Endodermal cell (in vitro differentiated cells): ENCODE measurements at regions not wholly inside any gene's neighbourhood (a gene's known extent, or its start where the extent isn't known, plus 50 kb on each side); places are given as distances from the start of the nearest gene placed in this dataset.

ENCODE experiments used
- DNase-seq: peaks from one replicate; pipeline ENCODE4 v3.0.0-alpha.2; 2017
- H3K27ac ChIP-seq: 2 replicates; pipeline ENCODE4 v1.5.1; 2013; ENCODE audit warnings: mild to moderate bottlenecking, low read depth, low read length, moderate library complexity
- H3K27me3 ChIP-seq: 2 replicates; pipeline ENCODE4 v1.6.1; 2013; ENCODE audit warnings: mild to moderate bottlenecking, low read length, moderate library complexity; ENCODE audit not compliant: insufficient read depth, control insufficient read depth, poor library complexity, severe bottlenecking
- H3K36me3 ChIP-seq: 2 replicates; pipeline ENCODE4 v1.7.0; 2013; ENCODE audit warnings: mild to moderate bottlenecking, low read length, moderate library complexity; ENCODE audit not compliant: control insufficient read depth, insufficient read depth
- H3K4me1 ChIP-seq: one replicate; pipeline ENCODE4 v1.7.0; 2013; ENCODE audit warnings: low read length; ENCODE audit not compliant: control insufficient read depth, insufficient read depth
- H3K4me3 ChIP-seq: 2 replicates; pipeline ENCODE4 v1.5.1; 2013; ENCODE audit warnings: mild to moderate bottlenecking, low read length, moderate library complexity
- H3K9ac ChIP-seq: 2 replicates; pipeline ENCODE4 v1.6.1; 2013; ENCODE audit warnings: mild to moderate bottlenecking, low read length, moderate library complexity; ENCODE audit not compliant: poor library complexity, severe bottlenecking; ENCODE audit errors: extremely low read depth
- H3K9me3 ChIP-seq: 2 replicates; pipeline ENCODE4 v1.6.1; 2013; ENCODE audit warnings: mild to moderate bottlenecking, low read length, moderate library complexity; ENCODE audit not compliant: control insufficient read depth
- H3K27ac Mint-ChIP-seq: 2 replicates; pipeline ENCODE4 v1.8.0; 2020; ENCODE audit warnings: mixed read lengths
- H3K27me3 Mint-ChIP-seq: 2 replicates; pipeline ENCODE4 v1.8.0; 2021; ENCODE audit warnings: mild to moderate bottlenecking, mixed read lengths; ENCODE audit not compliant: insufficient read depth
- H3K36me3 Mint-ChIP-seq: 2 replicates; pipeline ENCODE4 v1.8.0; 2020; ENCODE audit warnings: low read depth, mixed read lengths
- H3K4me1 Mint-ChIP-seq: 2 replicates; pipeline ENCODE4 v1.8.0; 2020; ENCODE audit warnings: mixed read lengths
- H3K4me3 Mint-ChIP-seq: 2 replicates; pipeline ENCODE4 v1.8.0; 2020; ENCODE audit warnings: mild to moderate bottlenecking, moderate library complexity, mixed read lengths
- H3K9me3 Mint-ChIP-seq: 2 replicates; pipeline ENCODE4 v1.8.0; 2020; ENCODE audit warnings: mild to moderate bottlenecking, mixed read lengths
- WGBS, 2 experiments: methylation state at CpG; one replicate each; pipeline versions ENCODE4 v1.1.5 to v1.1.7; 2013; ENCODE audit warnings: missing lambda C conversion rate in 2 of 2, mixed read lengths in 1 of 2; ENCODE audit not compliant: insufficient coverage in 1 of 2, insufficient read length in 1 of 2; 5-methylcytosine and 5-hydroxymethylcytosine counted together
- TF ChIP-seq, protein P1 (sequence below): fragments of 200-600 bp; sonication (generic); conservative IDR thresholded peaks from 2 replicates; pipeline ENCODE4 v1.5.0; 2021; ENCODE audit warnings: antibody characterized with exemption, mild to moderate bottlenecking

DNA sequence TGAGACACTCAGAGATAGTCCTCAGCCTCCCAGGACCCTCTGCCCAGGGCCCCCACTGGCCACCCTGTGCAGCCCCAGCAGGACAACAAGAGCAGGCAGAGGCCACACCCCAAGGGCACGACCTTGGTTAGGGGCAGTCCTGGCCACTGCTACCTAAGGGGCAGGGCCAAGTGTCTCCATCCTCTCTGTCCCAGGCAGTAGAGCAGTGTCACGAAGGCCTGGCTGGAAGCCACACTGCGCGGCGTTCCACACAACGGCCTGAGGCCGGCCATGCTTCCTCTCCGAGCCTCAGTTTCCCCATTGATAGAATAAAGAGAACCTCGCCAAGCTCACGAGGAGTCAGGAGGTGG, 1074.3 kb downstream of the BRD1 start:
- H3K4me3 Mint-ChIP-seq: no peak overlapping the region
- no peaks in the 10 kb centered on the region for H3K4me1 Mint-ChIP-seq
- Histone ChIP-seq H3K36me3 (no peaks in the 10 kb centered on the region), H3K9me3 (no peaks in the 10 kb centered on the region), H3K9ac (no peak overlapping the region), H3K27me3 (no peaks in the 10 kb centered on the region), H3K4me3 (no peak overlapping the region), H3K4me1 (no peaks in the 10 kb centered on the region), H3K27ac (no peak overlapping the region)
- no peak overlapping the region for H3K27ac Mint-ChIP-seq
- TF ChIP-seq, protein P1, sequence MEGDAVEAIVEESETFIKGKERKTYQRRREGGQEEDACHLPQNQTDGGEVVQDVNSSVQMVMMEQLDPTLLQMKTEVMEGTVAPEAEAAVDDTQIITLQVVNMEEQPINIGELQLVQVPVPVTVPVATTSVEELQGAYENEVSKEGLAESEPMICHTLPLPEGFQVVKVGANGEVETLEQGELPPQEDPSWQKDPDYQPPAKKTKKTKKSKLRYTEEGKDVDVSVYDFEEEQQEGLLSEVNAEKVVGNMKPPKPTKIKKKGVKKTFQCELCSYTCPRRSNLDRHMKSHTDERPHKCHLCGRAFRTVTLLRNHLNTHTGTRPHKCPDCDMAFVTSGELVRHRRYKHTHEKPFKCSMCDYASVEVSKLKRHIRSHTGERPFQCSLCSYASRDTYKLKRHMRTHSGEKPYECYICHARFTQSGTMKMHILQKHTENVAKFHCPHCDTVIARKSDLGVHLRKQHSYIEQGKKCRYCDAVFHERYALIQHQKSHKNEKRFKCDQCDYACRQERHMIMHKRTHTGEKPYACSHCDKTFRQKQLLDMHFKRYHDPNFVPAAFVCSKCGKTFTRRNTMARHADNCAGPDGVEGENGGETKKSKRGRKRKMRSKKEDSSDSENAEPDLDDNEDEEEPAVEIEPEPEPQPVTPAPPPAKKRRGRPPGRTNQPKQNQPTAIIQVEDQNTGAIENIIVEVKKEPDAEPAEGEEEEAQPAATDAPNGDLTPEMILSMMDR: no peak
- DNase-seq: peak; percentile 24
- WGBS, 2 experiments: 95 to 97% methylated on average over 10 of the region's 10 CpGs
- no peaks in the 10 kb centered on the region for H3K36me3 Mint-ChIP-seq
- no peaks in the 10 kb centered on the region for H3K9me3 Mint-ChIP-seq
- H3K27me3 Mint-ChIP-seq: peaks cover 2% of the 10 kb centered on the region

DNA sequence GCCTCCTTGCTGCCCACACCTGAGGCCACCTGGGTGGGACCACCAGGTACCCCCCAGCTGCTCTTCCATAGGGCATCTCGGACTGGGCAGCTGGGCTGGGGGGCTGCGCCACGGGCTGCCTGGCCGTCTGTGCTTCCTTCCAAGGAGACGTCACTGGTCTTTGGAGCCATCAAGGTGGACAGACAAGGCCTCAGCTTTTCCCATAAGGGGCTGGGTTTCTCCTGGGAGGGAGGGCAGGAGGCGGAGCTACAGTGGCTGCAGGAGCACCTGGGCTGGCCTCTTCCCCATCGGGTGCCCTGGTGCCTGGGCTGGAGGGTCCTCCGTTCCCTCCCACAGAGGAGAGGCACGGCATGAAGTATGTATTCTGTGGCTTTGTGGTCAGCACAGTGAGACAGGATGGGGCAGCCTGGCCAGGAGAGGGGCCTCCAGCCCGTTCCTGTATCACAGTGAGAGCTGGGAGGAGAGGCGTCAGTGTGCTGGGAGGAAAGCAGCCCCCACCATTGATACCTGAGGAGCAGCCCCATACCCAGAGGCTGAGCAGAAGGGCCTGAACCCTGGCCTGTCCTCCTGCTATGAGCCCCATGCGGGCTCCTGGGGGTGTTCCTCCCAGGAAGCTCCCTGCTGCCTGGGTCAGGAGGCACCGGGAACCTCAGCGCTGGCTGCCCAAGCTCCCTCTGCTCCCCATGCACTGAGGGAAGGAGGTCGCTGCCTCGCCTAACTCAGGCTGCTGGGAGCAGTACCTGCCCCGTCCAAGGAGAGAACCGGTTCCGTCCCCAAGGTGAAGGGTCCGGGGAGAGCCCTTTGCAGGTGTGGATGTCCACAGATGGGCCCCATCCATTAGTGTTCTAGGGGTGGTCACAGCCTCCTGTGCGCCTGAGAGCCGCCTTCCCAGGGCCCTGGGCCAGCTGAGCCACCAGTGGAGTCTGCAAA, 1075.0 kb downstream of the BRD1 start:
- peak; percentile 61 for DNase-seq
- Histone ChIP-seq H3K4me3 (no peak overlapping the region), H3K27ac (no peak overlapping the region), H3K27me3 (no peaks in the 10 kb centered on the region), H3K9ac (no peak overlapping the region), H3K36me3 (no peaks in the 10 kb centered on the region), H3K4me1 (no peaks in the 10 kb centered on the region), H3K9me3 (no peaks in the 10 kb centered on the region)
- no peak overlapping the region for H3K4me3 Mint-ChIP-seq
- H3K27me3 Mint-ChIP-seq: peaks cover 2% of the 10 kb centered on the region
- H3K4me1 Mint-ChIP-seq: no peaks in the 10 kb centered on the region
- no peak overlapping the region for H3K27ac Mint-ChIP-seq
- no peaks in the 10 kb centered on the region for H3K9me3 Mint-ChIP-seq
- WGBS, 2 experiments: 91 to 92% methylated on average over 6 to 22 of the region's 22 CpGs
- TF ChIP-seq, protein P1: no peak
- H3K36me3 Mint-ChIP-seq: no peaks in the 10 kb centered on the region

DNA sequence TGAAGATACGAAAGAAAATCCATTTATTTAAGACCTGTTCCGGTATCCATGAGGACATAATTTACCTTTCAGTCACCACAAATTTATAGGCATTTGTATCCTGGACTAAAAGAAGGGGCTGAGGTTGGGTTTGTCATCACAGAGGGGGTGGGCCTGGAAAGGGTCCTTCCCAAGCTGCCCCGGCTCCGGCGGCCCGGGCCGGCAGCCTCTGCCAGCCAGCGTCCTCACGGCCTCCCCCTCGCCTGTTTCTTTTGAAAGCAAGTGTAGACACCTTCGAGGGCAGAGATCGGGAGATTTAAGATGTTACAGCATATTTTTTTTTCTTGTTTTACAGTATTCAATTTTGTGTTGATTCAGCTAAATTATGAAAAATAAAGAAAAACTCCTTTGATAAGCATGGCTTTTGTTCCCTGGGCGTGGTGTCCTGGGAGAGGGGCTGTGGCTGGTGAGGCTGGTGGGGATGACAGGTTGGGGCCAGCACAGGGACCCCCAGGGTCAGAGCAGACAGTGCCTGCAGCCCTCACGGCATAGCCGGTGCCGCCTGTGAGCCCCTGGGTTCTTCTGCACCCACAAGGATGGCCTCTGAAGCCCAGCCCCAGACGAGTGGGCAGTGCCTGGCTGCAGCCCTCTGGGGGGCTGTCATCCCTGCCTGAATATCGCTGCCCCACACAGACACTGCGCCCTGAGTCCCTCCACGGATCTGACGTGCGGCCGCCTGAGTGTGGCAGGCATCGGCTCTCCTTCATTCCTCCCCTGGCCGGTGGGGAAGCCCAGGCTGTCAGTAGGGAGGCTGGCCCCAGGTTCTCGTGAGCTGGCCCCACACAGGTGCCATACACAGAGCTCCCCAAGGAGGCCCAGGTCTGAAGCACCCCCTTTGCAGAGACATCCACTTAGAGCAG, 1075.9 kb downstream of the BRD1 start:
- Mint-ChIP-seq H3K4me1 (no peaks in the 10 kb centered on the region), H3K27ac (no peak overlapping the region), H3K27me3 (peaks cover under 1% of the 10 kb centered on the region), H3K9me3 (no peaks in the 10 kb centered on the region), H3K36me3 (no peaks in the 10 kb centered on the region), H3K4me3 (no peak overlapping the region)
- no peaks in the 10 kb centered on the region for H3K27me3 ChIP-seq
- H3K9ac ChIP-seq: no peak overlapping the region
- H3K4me3 ChIP-seq: no peak overlapping the region
- DNase-seq: peak; percentile 39
- TF ChIP-seq, protein P1: no peak
- 95 to 96% methylated on average over 10 to 25 of the region's 26 CpGs for WGBS, 2 experiments
- H3K27ac ChIP-seq: no peak overlapping the region
- H3K4me1 ChIP-seq: no peaks in the 10 kb centered on the region
- no peaks in the 10 kb centered on the region for H3K36me3 ChIP-seq
- H3K9me3 ChIP-seq: no peaks in the 10 kb centered on the region
